ENCODE measurements at regions not wholly inside any gene's neighbourhood (a gene's known extent, or its start where the extent isn't known, plus 50 kb on each side); places are given as distances from the start of the nearest gene placed in this dataset.

DNA sequence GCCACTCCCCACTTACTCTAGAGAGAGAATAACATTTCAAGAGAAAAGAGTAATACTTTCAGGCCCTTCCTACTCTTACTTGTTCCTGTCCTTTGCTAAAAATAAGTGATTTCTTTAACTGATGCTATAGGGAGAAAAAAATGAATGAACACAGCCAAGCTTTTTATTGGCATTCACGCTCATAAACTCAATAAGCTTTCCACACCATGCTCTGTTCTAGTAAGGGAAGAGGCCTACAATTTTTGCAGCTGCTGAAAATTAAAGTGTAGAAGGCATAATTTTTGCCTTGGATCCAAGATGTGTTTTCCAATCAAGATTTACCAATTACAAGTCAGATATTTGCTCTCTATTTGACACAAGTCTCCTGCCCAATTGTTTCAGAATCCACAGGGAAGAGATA lies 188.1 kb upstream of the RGS18 start:
- TF ChIP-seq FOXK1 (CRISPR knock-in tag; IDR thresholded peaks at IDR 0.05; ENCODE audit: borderline replicate concordance, low read depth): no peak
- TF ChIP-seq NR1H2 (CRISPR knock-in tag; IDR thresholded peaks at IDR 0.05; ENCODE audit: borderline replicate concordance, low read depth): no peak

All from HepG2 (cell line).